GM20000 (cell line): ENCODE measurements at regions not wholly inside any gene's neighbourhood (a gene's known extent, or its start where the extent isn't known, plus 50 kb on each side); places are given as distances from the start of the nearest gene placed in this dataset.
"Not testable (repeated sequence)": the region's sequence is repeated elsewhere in the genome, so short reads cannot be mapped to it uniquely, and the experiment has no call there.

ENCODE experiments used
- DNase-seq: peaks from one replicate; pipeline ENCODE4 v3.0.0; 2012; ENCODE audit warnings: low spot score
- TF ChIP-seq, protein P1 (sequence below): IDR thresholded peaks from 2 replicates; pipeline ENCODE4 v1.5.1; 2012; ENCODE audit warnings: mild to moderate bottlenecking, control low read depth; ENCODE audit errors: extremely low read depth, missing control alignments

GRCh38 chr12:33770652-33771051 lies 251.6 kb upstream of the ALG10 start:
- TF ChIP-seq, protein P1, sequence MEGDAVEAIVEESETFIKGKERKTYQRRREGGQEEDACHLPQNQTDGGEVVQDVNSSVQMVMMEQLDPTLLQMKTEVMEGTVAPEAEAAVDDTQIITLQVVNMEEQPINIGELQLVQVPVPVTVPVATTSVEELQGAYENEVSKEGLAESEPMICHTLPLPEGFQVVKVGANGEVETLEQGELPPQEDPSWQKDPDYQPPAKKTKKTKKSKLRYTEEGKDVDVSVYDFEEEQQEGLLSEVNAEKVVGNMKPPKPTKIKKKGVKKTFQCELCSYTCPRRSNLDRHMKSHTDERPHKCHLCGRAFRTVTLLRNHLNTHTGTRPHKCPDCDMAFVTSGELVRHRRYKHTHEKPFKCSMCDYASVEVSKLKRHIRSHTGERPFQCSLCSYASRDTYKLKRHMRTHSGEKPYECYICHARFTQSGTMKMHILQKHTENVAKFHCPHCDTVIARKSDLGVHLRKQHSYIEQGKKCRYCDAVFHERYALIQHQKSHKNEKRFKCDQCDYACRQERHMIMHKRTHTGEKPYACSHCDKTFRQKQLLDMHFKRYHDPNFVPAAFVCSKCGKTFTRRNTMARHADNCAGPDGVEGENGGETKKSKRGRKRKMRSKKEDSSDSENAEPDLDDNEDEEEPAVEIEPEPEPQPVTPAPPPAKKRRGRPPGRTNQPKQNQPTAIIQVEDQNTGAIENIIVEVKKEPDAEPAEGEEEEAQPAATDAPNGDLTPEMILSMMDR, result no peak
- DNase-seq, result no peak

DNA sequence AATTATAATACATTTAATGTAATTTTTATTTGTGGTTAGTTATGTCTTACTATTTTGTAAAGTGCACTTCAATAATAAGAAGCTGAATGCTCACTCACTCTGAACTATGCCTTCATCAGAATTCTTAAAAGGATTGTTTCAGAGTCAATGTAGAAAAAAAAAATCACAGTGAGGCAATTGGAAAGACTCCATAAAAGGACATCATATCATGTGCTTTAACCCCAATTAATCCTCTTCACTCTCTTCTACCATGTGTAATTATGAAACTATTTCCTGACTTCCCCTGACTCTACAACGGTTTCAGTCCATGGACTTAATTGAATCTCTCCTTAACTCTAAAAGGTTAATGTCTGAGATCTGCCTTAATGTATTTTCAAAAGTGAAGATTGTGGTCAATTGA lies 250.4 kb upstream of the ALG10 start:
- TF ChIP-seq, protein P1, result no peak
- DNase-seq, result no peak

GRCh38 chr12:33773091-33773490 lies 249.2 kb upstream of the ALG10 start:
- not testable (repeated sequence) for DNase-seq

- no peak for DNase-seq
- TF ChIP-seq, protein P1, result no peak
Measured at GRCh38 chr12:33786532-33786931, 235.8 kb upstream of the ALG10 start.

GRCh38 chr12:33794954-33795353 lies 227.3 kb upstream of the ALG10 start:
- TF ChIP-seq, protein P1, result no peak

DNA sequence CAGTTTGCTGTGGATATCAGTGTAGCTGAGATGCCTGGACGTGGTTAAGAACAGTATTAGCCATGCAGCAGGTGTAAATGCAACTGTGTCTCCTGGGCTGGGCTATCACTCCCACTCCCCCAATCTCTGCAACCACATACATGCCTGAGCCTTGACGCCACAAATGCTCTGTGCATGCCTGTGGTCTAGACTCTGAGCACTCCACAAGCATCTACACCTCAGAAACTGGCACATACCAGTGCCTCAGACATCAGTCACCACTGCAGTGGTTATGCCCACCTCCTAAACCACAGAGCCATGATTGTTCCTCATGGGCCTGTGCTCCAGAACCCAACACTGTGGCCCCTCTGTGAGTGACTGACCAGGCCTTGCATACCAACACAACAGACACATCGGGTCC lies 226.8 kb upstream of the ALG10 start:
- no peak for DNase-seq

More at GRCh38 chr12:33794954-33795353, 227.3 kb upstream of the ALG10 start:
- DNase-seq, result no peak

GRCh38 chr12:33813536-33813935 lies 208.8 kb upstream of the ALG10 start:
- TF ChIP-seq, protein P1, result no peak
- DNase-seq, result no peak

More for the DNA sequence above, 226.8 kb upstream of the ALG10 start:
- TF ChIP-seq, protein P1, result no peak

DNA sequence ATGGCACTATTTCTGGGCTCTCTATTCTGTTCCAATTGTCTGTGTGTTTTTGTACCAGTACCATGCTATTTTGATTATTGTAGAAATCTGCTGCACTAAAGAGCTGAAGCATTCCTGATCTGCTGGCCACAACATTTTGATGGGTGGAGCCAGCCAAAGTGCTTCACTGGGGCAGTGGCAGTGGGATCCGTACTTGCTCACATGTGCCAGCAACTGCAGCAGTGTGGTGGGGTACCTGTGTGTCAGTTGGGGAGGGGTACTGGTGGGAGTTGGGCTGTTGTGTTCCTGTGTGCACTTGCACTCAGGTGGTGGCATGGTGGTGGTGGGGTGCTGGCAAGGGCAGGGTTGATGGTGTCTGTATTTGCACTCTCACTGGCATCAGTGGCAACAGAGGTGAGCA lies 204.6 kb upstream of the ALG10 start:
- TF ChIP-seq, protein P1, result no peak
- no peak for DNase-seq
